NCI-H460 (cell line): ENCODE measurements at regions not wholly inside any gene's neighbourhood (a gene's known extent, or its start where the extent isn't known, plus 50 kb on each side); places are given as distances from the start of the nearest gene placed in this dataset.
"Not testable (repeated sequence)": the region's sequence is repeated elsewhere in the genome, so short reads cannot be mapped to it uniquely, and the experiment has no call there.

Experiments
- DNase-seq: peaks from one replicate; pipeline ENCODE4 v3.0.0-alpha.2; 2016; ENCODE audit warnings: low read depth; ENCODE audit errors: extremely low read depth

GRCh38 chr4:17250591-17250990 lies 261.3 kb downstream of the QDPR start:
- no peak for DNase-seq

- DNase-seq = no peak
Observed at GRCh38 chr4:17246656-17247055, 265.2 kb downstream of the QDPR start.

- no peak for DNase-seq
Observed at GRCh38 chr4:17241835-17242234, 270.1 kb downstream of the QDPR start.

- no peak for DNase-seq
Observed at GRCh38 chr4:17238633-17239032, 273.3 kb downstream of the QDPR start.

- no peak for DNase-seq
Observed at GRCh38 chr4:17236686-17237085, 275.2 kb downstream of the QDPR start.

GRCh38 chr4:17234678-17235077 lies 277.2 kb downstream of the QDPR start:
- DNase-seq = no peak

GRCh38 chr4:17232566-17233253 lies 279.2 kb downstream of the QDPR start:
- DNase-seq = no peak

- not testable (repeated sequence) for DNase-seq
Observed at GRCh38 chr4:17231880-17232475, 279.9 kb downstream of the QDPR start.

GRCh38 chr4:17230727-17231126 lies 281.2 kb downstream of the QDPR start:
- DNase-seq = no peak

- DNase-seq = no peak
Observed at GRCh38 chr4:17220816-17221215, 291.1 kb downstream of the QDPR start.

- DNase-seq = no peak
Observed at GRCh38 chr4:17218786-17219185, 293.1 kb downstream of the QDPR start.

GRCh38 chr4:17206829-17207801 lies 304.8 kb downstream of the QDPR start:
- DNase-seq = no peak

- no peak for DNase-seq
Observed at GRCh38 chr4:17204908-17205307, 306.5 kb upstream of the LDB2 start.

- no peak for DNase-seq
Observed at GRCh38 chr4:17203797-17204196, 305.4 kb upstream of the LDB2 start.

- no peak for DNase-seq
Observed at GRCh38 chr4:17197070-17197469, 298.6 kb upstream of the LDB2 start.

GRCh38 chr4:17195461-17196275 lies 297.2 kb upstream of the LDB2 start:
- DNase-seq = no peak

GRCh38 chr4:17194586-17194985 lies 296.1 kb upstream of the LDB2 start:
- DNase-seq = no peak

GRCh38 chr4:17189759-17190158 lies 291.3 kb upstream of the LDB2 start:
- DNase-seq = no peak

- DNase-seq = no peak
Observed at GRCh38 chr4:17189401-17189720, 290.9 kb upstream of the LDB2 start.

GRCh38 chr4:17188547-17189400 lies 290.3 kb upstream of the LDB2 start:
- no peak for DNase-seq
